ENCODE measurements at regions not wholly inside any gene's neighbourhood (a gene's known extent, or its start where the extent isn't known, plus 50 kb on each side); places are given as distances from the start of the nearest gene placed in this dataset.

DNA sequence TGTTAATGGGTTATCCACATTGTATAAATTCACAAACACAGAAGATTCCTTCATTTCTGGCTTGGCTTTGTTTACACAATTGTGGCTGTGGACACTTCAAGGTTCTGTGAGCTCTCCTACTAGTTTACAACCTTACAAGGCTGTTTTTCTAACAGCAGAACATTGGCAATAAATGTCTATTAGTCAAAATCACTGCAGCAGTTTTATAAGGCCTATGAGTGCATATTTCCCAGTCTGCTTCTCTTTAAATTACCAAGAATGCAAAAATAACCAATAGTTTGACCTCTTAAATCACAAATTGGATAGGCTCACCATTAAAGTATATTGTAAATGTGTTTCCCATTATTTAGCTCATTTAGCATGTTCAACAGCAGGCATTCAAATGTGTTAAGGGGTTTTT lies 239.2 kb downstream of the DKK2 start:
- no peak overlapping the region for H2AFZ ChIP-seq (ENCODE audit: insufficient read depth, low read depth, low read length, poor library complexity, severe bottlenecking)
- no peak overlapping the region for H3K4me3 ChIP-seq (ENCODE audit: control extremely low read depth in 1 of 5, extremely low read depth in 1 of 5, insufficient read depth in 1 of 5, low read depth in 2 of 5, low read length in 4 of 5)
- ChIA-PET CTCF (no interaction called here), POLR2A (no interaction called here)
- H3K4me2 ChIP-seq (replicated peaks; ENCODE audit: low read depth, low read length, poor library complexity, severe bottlenecking) = no peak overlapping the region
- H3K9ac ChIP-seq (ENCODE audit: low read length) = no peak overlapping the region
- ATAC-seq (ENCODE audit: low read depth) (no peak), DNase-seq (no peak)
- no peaks in the 10 kb centered on the region for H3K4me1 Mint-ChIP-seq
- no peak overlapping the region for H3K4me3 Mint-ChIP-seq
- intact Hi-C loops (cut with micrococcal nuclease) = no loop called here
- H3K9me3 ChIP-seq (ENCODE audit: control extremely low read depth in 1 of 3, control insufficient read depth in 2 of 3, insufficient read depth in 1 of 3, low read length in 2 of 3) = no peaks in the 10 kb centered on the region
- no peak overlapping the region for H3K27ac ChIP-seq (ENCODE audit: low read length in 2 of 2)
- no peaks in the 10 kb centered on the region for H3K27me3 Mint-ChIP-seq
- no peaks in the 10 kb centered on the region for H3K27me3 ChIP-seq (replicated peaks in 1 of 4; ENCODE audit: control extremely low read depth in 1 of 4, control insufficient read depth in 3 of 4, insufficient read depth in 4 of 4, low read length in 3 of 4)
- H3K27ac Mint-ChIP-seq = no peak overlapping the region
- no peaks in the 10 kb centered on the region for H3K4me1 ChIP-seq (ENCODE audit: control insufficient read depth in 2 of 2, insufficient read depth in 2 of 2, low read length in 2 of 2)
- no peak for TF ChIP-seq CTCF (IDR thresholded peaks at IDR 0.05)
- no peak for TF ChIP-seq EZH2 (IDR thresholded peaks at IDR 0.05; ENCODE audit: borderline replicate concordance, insufficient read depth, low read depth, low read length, poor library complexity, severe bottlenecking)
- H3K9me3 Mint-ChIP-seq (ENCODE audit: insufficient read depth) = no peaks in the 10 kb centered on the region
- H3K36me3 ChIP-seq (replicated peaks in 1 of 2; ENCODE audit: control extremely low read depth in 1 of 2, control insufficient read depth in 1 of 2, extremely low read depth in 1 of 2, insufficient read depth in 2 of 2, low read length in 1 of 2) = no peaks in the 10 kb centered on the region
- no peaks in the 10 kb centered on the region for H4K20me1 ChIP-seq (ENCODE audit: control insufficient read depth, insufficient read depth, low read length, poor library complexity, severe bottlenecking)
- no peaks in the 10 kb centered on the region for H3K79me2 ChIP-seq (ENCODE audit: control insufficient read depth, insufficient read depth, low read length)

GRCh38 chr4:106795326-106795725 lies 240.8 kb downstream of the DKK2 start:
- Mint-ChIP-seq H3K27me3 (no peaks in the 10 kb centered on the region), H3K9me3 (ENCODE audit: insufficient read depth) (no peaks in the 10 kb centered on the region), H3K27ac (no peak overlapping the region), H3K4me1 (no peaks in the 10 kb centered on the region), H3K4me3 (no peak overlapping the region)
- Histone ChIP-seq H3K36me3 (replicated peaks in 1 of 2; ENCODE audit: control extremely low read depth in 1 of 2, control insufficient read depth in 1 of 2, extremely low read depth in 1 of 2, insufficient read depth in 2 of 2, low read length in 1 of 2) (no peaks in the 10 kb centered on the region), H3K4me1 (ENCODE audit: control insufficient read depth in 2 of 2, insufficient read depth in 2 of 2, low read length in 2 of 2) (no peaks in the 10 kb centered on the region), H3K27me3 (replicated peaks in 1 of 4; ENCODE audit: control extremely low read depth in 1 of 4, control insufficient read depth in 3 of 4, insufficient read depth in 4 of 4, low read length in 3 of 4) (no peaks in the 10 kb centered on the region), H3K4me2 (replicated peaks; ENCODE audit: low read depth, low read length, poor library complexity, severe bottlenecking) (no peak overlapping the region), H3K79me2 (ENCODE audit: control insufficient read depth, insufficient read depth, low read length) (no peaks in the 10 kb centered on the region), H3K4me3 (ENCODE audit: control extremely low read depth in 1 of 5, extremely low read depth in 1 of 5, insufficient read depth in 1 of 5, low read depth in 2 of 5, low read length in 4 of 5) (no peak overlapping the region), H3K9ac (ENCODE audit: low read length) (no peak overlapping the region), H3K9me3 (ENCODE audit: control extremely low read depth in 1 of 3, control insufficient read depth in 2 of 3, insufficient read depth in 1 of 3, low read length in 2 of 3) (no peaks in the 10 kb centered on the region), H2AFZ (ENCODE audit: insufficient read depth, low read depth, low read length, poor library complexity, severe bottlenecking) (no peak overlapping the region), H3K27ac (ENCODE audit: low read length in 2 of 2) (no peak overlapping the region), H4K20me1 (ENCODE audit: control insufficient read depth, insufficient read depth, low read length, poor library complexity, severe bottlenecking) (no peaks in the 10 kb centered on the region)
- POLR2A ChIA-PET = no interaction called here
- no peak for DNase-seq
- no peak for ATAC-seq (ENCODE audit: low read depth)
- CTCF ChIA-PET = interaction anchor here (0.6 kb wide), 1 partner anchor 387 kb away, joined by 3 read pairs; no protein-coding TSS in a partner anchor
- intact Hi-C loops (cut with micrococcal nuclease) = no loop called here
- no peak for TF ChIP-seq EZH2 (IDR thresholded peaks at IDR 0.05; ENCODE audit: borderline replicate concordance, insufficient read depth, low read depth, low read length, poor library complexity, severe bottlenecking)
- TF ChIP-seq CTCF (IDR thresholded peaks at IDR 0.05) = no peak
- no CpG with 5 or more reads among the region's 1 CpG for WGBS (ENCODE audit: insufficient coverage)

Measured in B cell (primary cell).